Vagina (tissue), 2 donors: ENCODE measurements at regions not wholly inside any gene's neighbourhood (a gene's known extent, or its start where the extent isn't known, plus 50 kb on each side); places are given as distances from the start of the nearest gene placed in this dataset.

Source experiments
- DNase-seq, 2 donors: peaks; one replicate each; pipeline ENCODE4 v3.0.0-alpha.2; 2017; ENCODE audit errors: extremely low spot score in 2 of 2
- H3K27ac ChIP-seq: fragments of 200-600 bp; sonication (generic); one replicate; pipeline ENCODE4 v1.5.1; 2019
- H3K27me3 ChIP-seq: fragments of 200-600 bp; sonication (generic); one replicate; pipeline ENCODE4 v1.5.1; 2019
- H3K36me3 ChIP-seq, 2 donors: fragments of 200-600 bp; sonication (generic); one replicate each; pipeline ENCODE4 v1.5.1; 2017 to 2019
- H3K4me1 ChIP-seq: fragments of 200-600 bp; sonication (generic); one replicate; pipeline ENCODE4 v1.5.1; 2019
- H3K4me3 ChIP-seq, 2 donors: fragments of 200-600 bp; sonication (generic); 1 replicate in 1 of 2; 2 replicates in 1 of 2; pipeline ENCODE4 v1.5.1; 2016 to 2019
- H3K9me3 ChIP-seq: fragments of 200-600 bp; sonication (generic); one replicate; pipeline ENCODE4 v1.5.1; 2019
- CTCF ChIP-seq, 3 experiments: fragments of 450-650 bp in 2 of 3; fragments of 200-600 bp in 1 of 3; sonication (generic) in 1 of 3; IDR thresholded peaks; one replicate each; pipeline ENCODE4 v1.5.1; 2017 to 2019; ENCODE audit warnings: antibody characterized with exemption in 3 of 3, mild to moderate bottlenecking in 2 of 3, moderate library complexity in 2 of 3
- POLR2A ChIP-seq, 2 donors: fragments of 450-650 bp; IDR thresholded peaks; one replicate each; pipeline ENCODE4 v1.6.1; 2017; ENCODE audit warnings: antibody characterized with exemption in 2 of 2, mild to moderate bottlenecking in 2 of 2, moderate library complexity in 2 of 2
- POLR2AphosphoS5 ChIP-seq, 2 donors: sonication (generic); formaldehyde crosslinking; IDR thresholded peaks; one replicate each; pipeline ENCODE4 v1.9.0; 2017; ENCODE audit warnings: antibody characterized with exemption in 2 of 2, mild to moderate bottlenecking in 2 of 2, low read depth in 1 of 2; ENCODE audit not compliant: insufficient read depth in 1 of 2
- intact Hi-C: fragments of 100-400 bp; cut with DNase I; formaldehyde crosslinking; loops from one replicate; pipeline ENCODE4 v1.15.1; 2023

- TF ChIP-seq POLR2A (IDR thresholded peaks at IDR 0.05) (no peak), POLR2AphosphoS5 (IDR thresholded peaks at IDR 0.05; ENCODE audit: insufficient read depth in 1 of 2, low read depth in 1 of 2) (no peak), CTCF (IDR thresholded peaks at IDR 0.05) (no peak)
- Histone ChIP-seq H3K9me3 (no peaks in the 10 kb centered on the region), H3K4me1 (no peaks in the 10 kb centered on the region), H3K27me3 (no peaks in the 10 kb centered on the region), H3K4me3 (no peak overlapping the region), H3K27ac (no peak overlapping the region), H3K36me3 (no peaks in the 10 kb centered on the region)
- no peak for DNase-seq
- intact Hi-C loops, result no loop called here
These were observed 1359.5 kb downstream of the AACS start for GRCh38 chr12:126424696-126425095.

- Histone ChIP-seq H3K27me3 (no peaks in the 10 kb centered on the region), H3K9me3 (no peaks in the 10 kb centered on the region), H3K27ac (no peak overlapping the region), H3K4me1 (no peaks in the 10 kb centered on the region), H3K36me3 (no peaks in the 10 kb centered on the region), H3K4me3 (no peak overlapping the region)
- intact Hi-C loops, result no loop called here
- DNase-seq, result no peak
- no peak for TF ChIP-seq CTCF (IDR thresholded peaks at IDR 0.05)
- no peak for TF ChIP-seq POLR2A (IDR thresholded peaks at IDR 0.05)
- TF ChIP-seq POLR2AphosphoS5 (IDR thresholded peaks at IDR 0.05; ENCODE audit: insufficient read depth in 1 of 2, low read depth in 1 of 2), result no peak
These were observed 1360.0 kb downstream of the AACS start for GRCh38 chr12:126425264-126425663.

GRCh38 chr12:126428769-126429168 lies 1363.5 kb downstream of the AACS start:
- Histone ChIP-seq H3K27ac (no peak overlapping the region), H3K4me1 (no peaks in the 10 kb centered on the region), H3K27me3 (no peaks in the 10 kb centered on the region), H3K4me3 (no peak overlapping the region), H3K9me3 (no peaks in the 10 kb centered on the region), H3K36me3 (no peaks in the 10 kb centered on the region)
- TF ChIP-seq POLR2A (IDR thresholded peaks at IDR 0.05) (no peak), POLR2AphosphoS5 (IDR thresholded peaks at IDR 0.05; ENCODE audit: insufficient read depth in 1 of 2, low read depth in 1 of 2) (no peak), CTCF (IDR thresholded peaks at IDR 0.05) (no peak)
- DNase-seq, result no peak
- intact Hi-C loops, result no loop called here

- H3K27ac ChIP-seq, result no peak overlapping the region
- DNase-seq, result no peak
- no peaks in the 10 kb centered on the region for H3K36me3 ChIP-seq
These were observed 1365.7 kb downstream of the AACS start for GRCh38 chr12:126430921-126431320.

GRCh38 chr12:126431767-126432166 lies 1366.5 kb downstream of the AACS start:
- Histone ChIP-seq H3K4me3 (no peak overlapping the region), H3K9me3 (no peaks in the 10 kb centered on the region), H3K27me3 (no peaks in the 10 kb centered on the region), H3K27ac (no peak overlapping the region), H3K36me3 (no peaks in the 10 kb centered on the region), H3K4me1 (no peaks in the 10 kb centered on the region)
- TF ChIP-seq POLR2AphosphoS5 (IDR thresholded peaks at IDR 0.05; ENCODE audit: insufficient read depth in 1 of 2, low read depth in 1 of 2), result no peak
- TF ChIP-seq POLR2A (IDR thresholded peaks at IDR 0.05), result no peak
- no peak for TF ChIP-seq CTCF (IDR thresholded peaks at IDR 0.05)
- no peak for DNase-seq
- intact Hi-C loops, result no loop called here

More at GRCh38 chr12:126430921-126431320, 1365.7 kb downstream of the AACS start:
- H3K9me3 ChIP-seq, result no peaks in the 10 kb centered on the region
- H3K4me1 ChIP-seq, result no peaks in the 10 kb centered on the region
- no peak overlapping the region for H3K4me3 ChIP-seq
- intact Hi-C loops, result no loop called here
- no peaks in the 10 kb centered on the region for H3K27me3 ChIP-seq
- TF ChIP-seq CTCF (IDR thresholded peaks at IDR 0.05), result no peak
- no peak for TF ChIP-seq POLR2A (IDR thresholded peaks at IDR 0.05)
- TF ChIP-seq POLR2AphosphoS5 (IDR thresholded peaks at IDR 0.05; ENCODE audit: insufficient read depth in 1 of 2, low read depth in 1 of 2), result no peak
